ENCODE measurements at regions not wholly inside any gene's neighbourhood (a gene's known extent, or its start where the extent isn't known, plus 50 kb on each side); places are given as distances from the start of the nearest gene placed in this dataset.

DNA sequence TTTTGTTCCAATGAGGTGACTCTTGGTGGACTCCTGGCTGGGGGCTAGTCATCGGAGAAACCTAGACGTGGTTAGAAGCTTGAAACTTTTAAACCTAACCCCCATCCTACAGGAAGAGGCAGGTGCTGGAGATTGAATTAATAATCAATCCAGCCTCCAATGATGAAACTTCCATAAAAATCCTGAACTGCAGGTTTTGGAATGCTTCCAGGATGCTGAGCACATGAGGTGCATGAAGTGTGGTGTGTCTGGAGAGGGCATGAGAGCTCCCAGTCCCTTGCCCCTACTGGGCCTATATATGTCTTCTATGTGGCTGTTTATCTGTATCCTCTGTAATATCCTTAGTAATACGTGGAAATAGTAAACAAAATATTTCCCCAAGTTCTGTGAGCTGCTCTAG, 90.7 kb upstream of the PDHA2 start:
- dilution Hi-C loops (cut with MboI; ENCODE audit: extremely low pct_ligation_motif_present, low sequenced_read_pairs): no loop called here
- DNase-seq (ENCODE audit: low read depth, low spot score): no peak
- no peak overlapping the region for H3K4me2 ChIP-seq (ENCODE audit: insufficient read depth, low read length)

More for the DNA sequence above, 90.7 kb upstream of the PDHA2 start:
- Histone ChIP-seq H3K9ac (replicated peaks; ENCODE audit: extremely low read depth, insufficient read depth, low read length) (no peak overlapping the region), H2AFZ (ENCODE audit: low read depth, low read length) (no peak overlapping the region), H3K9me1 (replicated peaks; ENCODE audit: control insufficient read depth, extremely low read depth, insufficient read depth, low read length) (no peaks in the 10 kb centered on the region), H3K9me3 (replicated peaks; ENCODE audit: control insufficient read depth, insufficient read depth, low read length) (no peaks in the 10 kb centered on the region), H3K4me1 (ENCODE audit: control insufficient read depth, extremely low read depth, insufficient read depth, low read length) (no peaks in the 10 kb centered on the region), H3K27me3 (ENCODE audit: control insufficient read depth in 2 of 2, insufficient read depth in 2 of 2, low read length in 2 of 2) (no peaks in the 10 kb centered on the region), H3K79me2 (ENCODE audit: control insufficient read depth, insufficient read depth, low read length) (no peaks in the 10 kb centered on the region), H3K36me3 (ENCODE audit: control insufficient read depth in 2 of 2, extremely low read depth in 1 of 2, insufficient read depth in 2 of 2, low read length in 2 of 2) (no peaks in the 10 kb centered on the region), H4K20me1 (replicated peaks; ENCODE audit: control insufficient read depth, extremely low read depth, insufficient read depth, low read length) (no peaks in the 10 kb centered on the region), H3K4me3 (replicated peaks in 1 of 3; ENCODE audit: insufficient read depth in 1 of 3, low read depth in 1 of 3, low read length in 3 of 3) (no peak overlapping the region), H3K27ac (ENCODE audit: insufficient read depth, low read depth, low read length) (no peak overlapping the region)
- POLR2A ChIA-PET: no interaction called here
- TF ChIP-seq GATA2 (IDR thresholded peaks at IDR 0.05; ENCODE audit: insufficient read depth, insufficient read length, low read depth, low read length) (no peak), POLR2A (IDR thresholded peaks at IDR 0.05; ENCODE audit: low read depth, low read length) (no peak), EZH2 (IDR thresholded peaks at IDR 0.05; ENCODE audit: borderline replicate concordance, low read depth, low read length, severe bottlenecking) (no peak), FOS (IDR thresholded peaks at IDR 0.05; ENCODE audit: borderline replicate concordance, insufficient read depth, low read length) (no peak), JUN (IDR thresholded peaks at IDR 0.05; ENCODE audit: borderline replicate concordance, insufficient read depth, insufficient read length, low read depth) (no peak), MYC (IDR thresholded peaks at IDR 0.05; ENCODE audit: low read depth, low read length) (no peak), POLR2AphosphoS5 (IDR thresholded peaks at IDR 0.05; ENCODE audit: insufficient read depth, low read depth, low read length) (no peak)
- TF ChIP-seq, protein P1, sequence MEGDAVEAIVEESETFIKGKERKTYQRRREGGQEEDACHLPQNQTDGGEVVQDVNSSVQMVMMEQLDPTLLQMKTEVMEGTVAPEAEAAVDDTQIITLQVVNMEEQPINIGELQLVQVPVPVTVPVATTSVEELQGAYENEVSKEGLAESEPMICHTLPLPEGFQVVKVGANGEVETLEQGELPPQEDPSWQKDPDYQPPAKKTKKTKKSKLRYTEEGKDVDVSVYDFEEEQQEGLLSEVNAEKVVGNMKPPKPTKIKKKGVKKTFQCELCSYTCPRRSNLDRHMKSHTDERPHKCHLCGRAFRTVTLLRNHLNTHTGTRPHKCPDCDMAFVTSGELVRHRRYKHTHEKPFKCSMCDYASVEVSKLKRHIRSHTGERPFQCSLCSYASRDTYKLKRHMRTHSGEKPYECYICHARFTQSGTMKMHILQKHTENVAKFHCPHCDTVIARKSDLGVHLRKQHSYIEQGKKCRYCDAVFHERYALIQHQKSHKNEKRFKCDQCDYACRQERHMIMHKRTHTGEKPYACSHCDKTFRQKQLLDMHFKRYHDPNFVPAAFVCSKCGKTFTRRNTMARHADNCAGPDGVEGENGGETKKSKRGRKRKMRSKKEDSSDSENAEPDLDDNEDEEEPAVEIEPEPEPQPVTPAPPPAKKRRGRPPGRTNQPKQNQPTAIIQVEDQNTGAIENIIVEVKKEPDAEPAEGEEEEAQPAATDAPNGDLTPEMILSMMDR (IDR thresholded peaks at IDR 0.05; ENCODE audit: extremely low read depth in 1 of 2, insufficient read depth in 1 of 2, low read depth in 1 of 2, low read length in 2 of 2): no peak
- TF ChIP-seq, protein P2, sequence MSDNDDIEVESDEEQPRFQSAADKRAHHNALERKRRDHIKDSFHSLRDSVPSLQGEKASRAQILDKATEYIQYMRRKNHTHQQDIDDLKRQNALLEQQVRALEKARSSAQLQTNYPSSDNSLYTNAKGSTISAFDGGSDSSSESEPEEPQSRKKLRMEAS (IDR thresholded peaks at IDR 0.05; ENCODE audit: insufficient read depth, insufficient read length): no peak
- CTCF ChIA-PET: interaction anchor here (0.9 kb wide), 1 partner anchor 56 kb away, joined by 3 read pairs; no protein-coding TSS in a partner anchor
- intact Hi-C loops (cut with micrococcal nuclease): no loop called here
- BruUV-seq (replicated peaks): no TSS peak
- no peak for FAIRE-seq

Measured in endothelial cell of umbilical vein (primary cell).